Brain microvascular endothelial cell (primary cell): ENCODE measurements at regions not wholly inside any gene's neighbourhood (a gene's known extent, or its start where the extent isn't known, plus 50 kb on each side); places are given as distances from the start of the nearest gene placed in this dataset.

Experiments used
- DNase-seq: peaks from one replicate; pipeline ENCODE4 v3.0.0-alpha.2; 2020
- H3K27ac ChIP-seq: fragments of 250-450 bp; sonication (Bioruptor Pico); 2 replicates; pipeline ENCODE4 v1.5.1; 2020; ENCODE audit warnings: mild to moderate bottlenecking, moderate library complexity
- H3K27me3 ChIP-seq: fragments of 250-450 bp; sonication (Bioruptor Pico); replicated peaks from 2 replicates; pipeline ENCODE4 v1.5.1; 2020; ENCODE audit warnings: mild to moderate bottlenecking
- H3K36me3 ChIP-seq: fragments of 250-450 bp; sonication (Bioruptor Pico); replicated peaks from 2 replicates; pipeline ENCODE4 v1.5.1; 2020; ENCODE audit warnings: mild to moderate bottlenecking
- H3K4me3 ChIP-seq: 2 replicates; pipeline ENCODE4 v1.5.1; 2011; ENCODE audit warnings: low read depth, mild to moderate bottlenecking, control low read depth, low read length, moderate library complexity
- CTCF ChIP-seq: IDR thresholded peaks from 2 replicates; pipeline ENCODE4 v1.5.1; 2011; ENCODE audit warnings: low read depth, mild to moderate bottlenecking, moderate library complexity, low read length, control low read depth, inconsistent platforms; ENCODE audit errors: missing control alignments
- in situ Hi-C: cut with HindIII; loops from 2 replicates; pipeline ENCODE4 v1.10.0; 2017; ENCODE audit warnings: low sequenced_read_pairs, low pct_ligation_motif_present

DNA sequence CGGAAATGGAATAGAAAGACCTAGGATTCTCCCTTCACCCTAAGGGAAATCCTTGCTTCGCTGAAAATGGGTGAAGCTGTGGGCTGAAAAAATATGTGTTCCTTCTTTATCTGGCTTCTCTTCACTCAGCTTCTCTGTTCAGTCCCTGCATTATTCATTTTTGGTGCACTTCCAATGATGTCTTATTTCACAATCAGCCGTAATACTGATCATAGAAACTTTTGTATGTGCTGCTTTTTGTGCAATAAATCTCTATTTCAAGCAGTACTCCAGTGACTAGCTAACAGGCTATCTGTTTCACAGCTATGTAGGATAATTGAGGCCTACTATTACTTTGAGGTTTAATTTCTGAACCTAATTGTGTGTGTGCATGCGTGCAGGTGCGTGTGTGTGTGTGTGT is 144.6 kb downstream of the FOXL1 start:
- Histone ChIP-seq H3K27me3 (no peaks in the 10 kb centered on the region), H3K36me3 (no peaks in the 10 kb centered on the region), H3K27ac (no peak overlapping the region), H3K4me3 (no peak overlapping the region)
- no peak for DNase-seq
- TF ChIP-seq CTCF: no peak
- in situ Hi-C loops: no loop called here

DNA sequence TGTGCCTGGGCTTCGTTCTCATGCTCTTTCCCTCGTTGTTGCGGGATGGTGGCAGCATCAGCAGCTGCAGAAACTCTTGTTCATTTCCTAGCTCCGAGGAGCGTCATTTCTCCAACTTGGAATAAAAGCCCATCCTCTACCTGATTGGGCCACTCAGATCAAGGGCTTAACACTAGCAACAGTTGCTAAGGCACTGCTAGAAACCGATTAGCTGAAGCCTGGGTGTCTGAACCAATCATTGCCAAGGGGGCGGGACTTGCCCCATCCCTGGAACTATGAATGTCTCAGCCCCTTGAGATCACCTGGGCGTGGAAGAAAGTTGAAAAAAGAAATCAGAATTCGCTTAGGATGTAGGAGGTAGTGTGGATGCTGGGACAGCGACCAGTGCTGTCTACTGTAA is 145.3 kb downstream of the FOXL1 start:
- no peak overlapping the region for H3K4me3 ChIP-seq
- no peak overlapping the region for H3K27ac ChIP-seq
- no peak for DNase-seq
- H3K36me3 ChIP-seq: no peaks in the 10 kb centered on the region
- H3K27me3 ChIP-seq: no peaks in the 10 kb centered on the region
- TF ChIP-seq CTCF: no peak
- in situ Hi-C loops: no loop called here

GRCh38 chr16:86725401-86725800 is 147.1 kb downstream of the FOXL1 start:
- no peak for DNase-seq
- TF ChIP-seq CTCF: no peak
- no peaks in the 10 kb centered on the region for H3K27me3 ChIP-seq
- no peak overlapping the region for H3K4me3 ChIP-seq
- in situ Hi-C loops: no loop called here
- H3K27ac ChIP-seq: no peak overlapping the region
- H3K36me3 ChIP-seq: no peaks in the 10 kb centered on the region

DNA sequence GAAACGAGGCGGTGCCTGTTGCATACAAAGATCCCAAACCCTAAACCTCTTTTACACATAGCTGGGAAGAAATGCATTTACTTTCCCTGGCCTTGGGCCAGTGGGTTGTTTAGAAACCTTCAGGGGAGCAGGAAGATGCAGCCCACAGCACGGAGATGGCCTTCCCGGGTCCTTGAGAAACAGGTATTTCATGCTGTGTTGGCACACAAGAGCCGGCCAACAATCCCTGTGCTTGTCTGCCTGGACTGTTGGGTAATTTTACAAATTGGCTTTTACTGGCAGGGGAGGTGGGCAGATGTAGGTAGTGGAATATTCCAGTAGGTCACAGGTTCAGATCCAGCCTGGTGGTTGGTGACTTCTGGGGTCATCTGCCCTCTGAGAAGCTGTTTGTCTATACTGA is 148.0 kb downstream of the FOXL1 start:
- no peak overlapping the region for H3K27ac ChIP-seq
- H3K36me3 ChIP-seq: no peaks in the 10 kb centered on the region
- H3K27me3 ChIP-seq: no peaks in the 10 kb centered on the region
- DNase-seq: no peak
- no peak overlapping the region for H3K4me3 ChIP-seq
- in situ Hi-C loops: no loop called here
- no peak for TF ChIP-seq CTCF

DNA sequence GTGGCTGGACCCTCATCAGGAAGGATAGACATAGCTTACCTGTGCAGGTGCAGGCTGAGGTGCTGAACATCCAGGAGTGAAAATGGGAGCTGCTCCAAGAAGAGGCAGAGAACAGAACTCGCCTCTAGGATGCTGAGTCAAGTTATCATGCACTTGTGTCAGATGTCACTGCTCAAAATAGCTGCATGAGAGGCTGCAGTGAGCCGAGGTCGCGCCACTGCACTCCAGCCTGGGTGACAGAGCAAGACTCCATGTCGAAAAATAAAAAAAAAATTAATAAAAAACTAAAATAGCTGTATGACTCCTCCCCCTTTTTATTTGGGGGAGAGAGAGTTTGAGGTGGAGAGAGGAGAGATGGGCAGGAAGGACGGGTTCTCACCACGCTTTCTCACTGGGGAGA is 148.8 kb downstream of the FOXL1 start:
- Histone ChIP-seq H3K27me3 (no peaks in the 10 kb centered on the region), H3K36me3 (no peaks in the 10 kb centered on the region), H3K4me3 (no peak overlapping the region), H3K27ac (no peak overlapping the region)
- no peak for TF ChIP-seq CTCF
- in situ Hi-C loops: no loop called here
- no peak for DNase-seq

GRCh38 chr16:86727632-86728031 is 149.3 kb downstream of the FOXL1 start:
- H3K36me3 ChIP-seq: no peaks in the 10 kb centered on the region
- H3K27ac ChIP-seq: no peak overlapping the region
- in situ Hi-C loops: no loop called here
- H3K4me3 ChIP-seq: no peak overlapping the region
- no peaks in the 10 kb centered on the region for H3K27me3 ChIP-seq
- no peak for TF ChIP-seq CTCF
- DNase-seq: no peak
